T-cell (primary cell): ENCODE measurements at regions not wholly inside any gene's neighbourhood (a gene's known extent, or its start where the extent isn't known, plus 50 kb on each side); places are given as distances from the start of the nearest gene placed in this dataset.

Experiments
- ATAC-seq, 4 experiments: fragments of 200-7000 bp in 3 of 4; fragments of 150-1000 bp in 1 of 4; cut with Tn5 transposase; replicated peaks in 1 of 4; 1 replicate in 3 of 4; 2 replicates in 1 of 4; pipeline ENCODE4 v1.10.0; 2021; ENCODE audit warnings: moderate library complexity in 3 of 4, mild to moderate bottlenecking in 2 of 4, moderate number of reproducible peaks in 1 of 4
- CTCF ChIA-PET, 2 donors: fragments of 300-600 bp; sonication (Branson Sonifier 250); formaldehyde crosslinking; loops; one replicate each; lab custom pipeline; 2022; ENCODE audit warnings: antibody characterized with exemption in 2 of 2; lab: Charles Lee
- POLR2A ChIA-PET, 2 donors: fragments of 300-600 bp; sonication (Branson Sonifier 250); formaldehyde crosslinking; loops; one replicate each; lab custom pipeline; 2022; ENCODE audit warnings: antibody characterized with exemption in 2 of 2; lab: Charles Lee
- DNase-seq, 35 experiments: peaks; one replicate each; pipeline versions ENCODE4 v3.0.0 to v3.0.0-alpha.2; 2013 to 2023
- H3K27ac ChIP-seq: one replicate; pipeline ENCODE4 v1.5.1; 2013; ENCODE audit warnings: low read length
- H3K27me3 ChIP-seq, 2 experiments: replicated peaks in 1 of 2; 1 replicate in 1 of 2; 2 replicates in 1 of 2; pipeline versions ENCODE4 v1.6.1 to v1.7.0; 2013; ENCODE audit warnings: low read length in 1 of 2, mixed read lengths in 1 of 2; ENCODE audit not compliant: control insufficient read depth in 2 of 2, insufficient read depth in 2 of 2; ENCODE audit errors: extremely low read depth in 1 of 2
- H3K36me3 ChIP-seq, 2 donors: 1 replicate in 1 of 2; 2 replicates in 1 of 2; pipeline versions ENCODE4 v1.6.1 to v1.7.0; 2013; ENCODE audit warnings: low read length in 1 of 2; ENCODE audit not compliant: control insufficient read depth in 2 of 2, insufficient read depth in 1 of 2; ENCODE audit errors: extremely low read depth in 1 of 2
- H3K4me1 ChIP-seq, 2 experiments: 1 replicate in 1 of 2; 2 replicates in 1 of 2; pipeline versions ENCODE4 v1.6.1 to v1.7.0; 2013; ENCODE audit warnings: low read length in 2 of 2, mixed read lengths in 1 of 2; ENCODE audit not compliant: insufficient read depth in 2 of 2, control insufficient read depth in 1 of 2; ENCODE audit errors: extremely low read depth in 1 of 2
- H3K4me3 ChIP-seq, 2 donors: 1 replicate in 1 of 2; 2 replicates in 1 of 2; pipeline versions ENCODE4 v1.5.1 to v1.7.0; 2013; ENCODE audit warnings: mild to moderate bottlenecking in 2 of 2, low read length in 1 of 2, moderate library complexity in 1 of 2; ENCODE audit not compliant: control insufficient read depth in 1 of 2; ENCODE audit errors: extremely low read depth in 1 of 2
- H3K9me3 ChIP-seq: 2 replicates; pipeline ENCODE4 v1.7.0; 2013
- H3K27ac Mint-ChIP-seq, 2 donors: one replicate each; pipeline ENCODE4 v1.8.0; 2020 to 2021; ENCODE audit warnings: mild to moderate bottlenecking in 2 of 2, mixed read lengths in 2 of 2
- H3K27me3 Mint-ChIP-seq, 2 donors: one replicate each; pipeline ENCODE4 v1.8.0; 2021 to 2022; ENCODE audit warnings: mixed read lengths in 2 of 2
- H3K36me3 Mint-ChIP-seq: one replicate; pipeline ENCODE4 v1.8.0; 2021; ENCODE audit warnings: mixed read lengths
- H3K4me1 Mint-ChIP-seq, 3 donors: one replicate each; pipeline ENCODE4 v1.8.0; 2020 to 2022; ENCODE audit warnings: mixed read lengths in 3 of 3, mild to moderate bottlenecking in 1 of 3
- H3K4me3 Mint-ChIP-seq, 3 donors: one replicate each; pipeline ENCODE4 v1.8.0; 2020 to 2022; ENCODE audit warnings: mild to moderate bottlenecking in 3 of 3, mixed read lengths in 3 of 3, moderate library complexity in 3 of 3
- H3K9me3 Mint-ChIP-seq, 3 donors: one replicate each; pipeline ENCODE4 v1.8.0; 2020 to 2022; ENCODE audit warnings: mixed read lengths in 3 of 3
- WGBS: methylation state at CpG from one replicate; pipeline ENCODE4 v1.1.5; 2013; ENCODE audit warnings: missing lambda C conversion rate; ENCODE audit not compliant: insufficient coverage; 5-methylcytosine and 5-hydroxymethylcytosine counted together

- H3K27me3 ChIP-seq: peaks cover 0 to 3% of the 10 kb centered on the region in 2 experiments
- no peaks in the 10 kb centered on the region for H3K9me3 Mint-ChIP-seq
- H3K36me3 ChIP-seq: no peaks in the 10 kb centered on the region
- ChIA-PET CTCF (no interaction called here), POLR2A (no interaction called here)
- no peak overlapping the region for H3K27ac Mint-ChIP-seq
- ATAC-seq (no peak), DNase-seq (no peak)
- H3K4me3 Mint-ChIP-seq: no peak overlapping the region
- no peaks in the 10 kb centered on the region for H3K4me1 Mint-ChIP-seq
- H3K4me3 ChIP-seq: no peak overlapping the region
- WGBS: 80% methylated on average over 5 of the region's 6 CpGs
- no peak overlapping the region for H3K27ac ChIP-seq
- no peaks in the 10 kb centered on the region for H3K9me3 ChIP-seq
- H3K36me3 Mint-ChIP-seq: no peaks in the 10 kb centered on the region
- H3K27me3 Mint-ChIP-seq: peaks cover 25 to 29% of the 10 kb centered on the region in 2 donors
- no peaks in the 10 kb centered on the region for H3K4me1 ChIP-seq
These were observed 78.3 kb upstream of the NRP1 start for GRCh38 chr10:33412653-33413361.

GRCh38 chr10:33412241-33412640, 77.8 kb upstream of the NRP1 start:
- H3K9me3 Mint-ChIP-seq: no peaks in the 10 kb centered on the region
- no peaks in the 10 kb centered on the region for H3K36me3 ChIP-seq
- no peaks in the 10 kb centered on the region for H3K36me3 Mint-ChIP-seq
- H3K4me1 ChIP-seq: no peaks in the 10 kb centered on the region
- no peak for DNase-seq
- no peaks in the 10 kb centered on the region for H3K4me1 Mint-ChIP-seq
- ChIA-PET POLR2A (no interaction called here), CTCF (no interaction called here)
- no peak overlapping the region for H3K4me3 Mint-ChIP-seq
- peaks cover 0 to 5% of the 10 kb centered on the region in 2 experiments for H3K27me3 ChIP-seq
- no peak overlapping the region for H3K27ac ChIP-seq
- peaks cover 30 to 34% of the 10 kb centered on the region in 2 donors for H3K27me3 Mint-ChIP-seq
- 13% methylated on average over 1 of the region's 1 CpG for WGBS
- no peak for ATAC-seq
- no peaks in the 10 kb centered on the region for H3K9me3 ChIP-seq
- no peak overlapping the region for H3K4me3 ChIP-seq
- no peak overlapping the region for H3K27ac Mint-ChIP-seq

- ATAC-seq (no peak), DNase-seq (no peak)
- Histone ChIP-seq H3K9me3 (no peaks in the 10 kb centered on the region), H3K27me3 (peaks cover 0 to 8% of the 10 kb centered on the region in 2 experiments), H3K4me1 (no peaks in the 10 kb centered on the region), H3K4me3 (no peak overlapping the region), H3K36me3 (no peaks in the 10 kb centered on the region), H3K27ac (no peak overlapping the region)
- H3K27ac Mint-ChIP-seq: no peak overlapping the region
- H3K4me3 Mint-ChIP-seq: no peak overlapping the region
- H3K36me3 Mint-ChIP-seq: no peaks in the 10 kb centered on the region
- H3K4me1 Mint-ChIP-seq: no peaks in the 10 kb centered on the region
- H3K27me3 Mint-ChIP-seq: peaks cover 38 to 39% of the 10 kb centered on the region in 2 donors
- no peaks in the 10 kb centered on the region for H3K9me3 Mint-ChIP-seq
- ChIA-PET CTCF (interaction anchor here in 1 of 2 donors (0.6 kb wide), 1 partner anchor 8 kb away, joined by 4 read pairs; no protein-coding TSS in a partner anchor), POLR2A (interaction anchor here in 1 of 2 donors (0.6 kb wide), 1 partner anchor 278 kb away, joined by 3 read pairs; no protein-coding TSS in a partner anchor)
- 90% methylated on average over 2 of the region's 4 CpGs for WGBS
These were observed 76.4 kb upstream of the NRP1 start for GRCh38 chr10:33410860-33411234.

- no peaks in the 10 kb centered on the region for H3K36me3 ChIP-seq
- no peaks in the 10 kb centered on the region for H3K4me1 Mint-ChIP-seq
These were observed 75.8 kb upstream of the NRP1 start for GRCh38 chr10:33410096-33410859.

GRCh38 chr10:33406596-33406995, 72.1 kb upstream of the NRP1 start:
- Histone ChIP-seq H3K27ac (no peak overlapping the region), H3K36me3 (no peaks in the 10 kb centered on the region), H3K4me3 (no peak overlapping the region), H3K9me3 (no peaks in the 10 kb centered on the region), H3K27me3 (peaks cover 0 to 9% of the 10 kb centered on the region in 2 experiments), H3K4me1 (no peaks in the 10 kb centered on the region)
- no peaks in the 10 kb centered on the region for H3K36me3 Mint-ChIP-seq
- no peak overlapping the region for H3K27ac Mint-ChIP-seq
- H3K4me1 Mint-ChIP-seq: no peaks in the 10 kb centered on the region
- peaks cover 35 to 41% of the 10 kb centered on the region in 2 donors for H3K27me3 Mint-ChIP-seq
- WGBS: 71% methylated on average over 2 of the region's 2 CpGs
- no peak overlapping the region for H3K4me3 Mint-ChIP-seq
- DNase-seq (no peak), ATAC-seq (no peak)
- POLR2A ChIA-PET: no interaction called here
- H3K9me3 Mint-ChIP-seq: no peaks in the 10 kb centered on the region
- CTCF ChIA-PET: no interaction called here

More at GRCh38 chr10:33410096-33410859, 75.8 kb upstream of the NRP1 start:
- POLR2A ChIA-PET: interaction anchor here in 1 of 2 donors (0.6 kb wide), 1 partner anchor 278 kb away, joined by 3 read pairs; no protein-coding TSS in a partner anchor
- H3K27ac ChIP-seq: no peak overlapping the region
- H3K4me3 ChIP-seq: no peak overlapping the region
- H3K4me1 ChIP-seq: no peaks in the 10 kb centered on the region
- Mint-ChIP-seq H3K27ac (no peak overlapping the region), H3K4me3 (no peak overlapping the region), H3K27me3 (peaks cover 38 to 43% of the 10 kb centered on the region in 2 donors), H3K9me3 (no peaks in the 10 kb centered on the region), H3K36me3 (no peaks in the 10 kb centered on the region)
- H3K27me3 ChIP-seq: peaks cover 0 to 8% of the 10 kb centered on the region in 2 experiments
- ATAC-seq (no peak), DNase-seq (no peak)
- H3K9me3 ChIP-seq: no peaks in the 10 kb centered on the region
- CTCF ChIA-PET: interaction anchor here in 1 of 2 donors (0.6 kb wide), 1 partner anchor 8 kb away, joined by 4 read pairs; no protein-coding TSS in a partner anchor
- 78% methylated on average over 8 of the region's 10 CpGs for WGBS

- peaks cover 24 to 29% of the 10 kb centered on the region in 2 donors for H3K27me3 Mint-ChIP-seq
- Histone ChIP-seq H3K27me3 (peaks cover 0 to 9% of the 10 kb centered on the region in 2 experiments), H3K4me3 (no peak overlapping the region), H3K4me1 (no peaks in the 10 kb centered on the region), H3K36me3 (no peaks in the 10 kb centered on the region), H3K9me3 (no peaks in the 10 kb centered on the region), H3K27ac (no peak overlapping the region)
- no peak overlapping the region for H3K4me3 Mint-ChIP-seq
- ATAC-seq (no peak), DNase-seq (no peak)
- no peaks in the 10 kb centered on the region for H3K36me3 Mint-ChIP-seq
- POLR2A ChIA-PET: no interaction called here
- peaks cover 0 to 5% (median 4%) of the 10 kb centered on the region in 3 donors for H3K9me3 Mint-ChIP-seq
- H3K27ac Mint-ChIP-seq: no peak overlapping the region
- WGBS: 70% methylated on average over 4 of the region's 9 CpGs
- no peaks in the 10 kb centered on the region for H3K4me1 Mint-ChIP-seq
- CTCF ChIA-PET: interaction anchor here in 1 of 2 donors (0.5 kb wide), 1 partner anchor 8 kb away, joined by 4 read pairs; no protein-coding TSS in a partner anchor
These were observed 68.0 kb upstream of the NRP1 start for GRCh38 chr10:33402220-33403073.
